OCI-LY7 (cell line): ENCODE measurements at regions not wholly inside any gene's neighbourhood (a gene's known extent, or its start where the extent isn't known, plus 50 kb on each side); places are given as distances from the start of the nearest gene placed in this dataset.

Experiments used
- BruUV-seq: library from RNA; stranded (reverse); fragments of 400-500 nt; replicated peaks from 2 replicates; lab custom pipeline; 2021; lab: Mats Ljungman, UMichigan
- CTCF ChIA-PET: fragments of 300-600 bp; sonication (Branson Sonifier 250); formaldehyde crosslinking; loops from one replicate; lab custom pipeline; 2022; ENCODE audit warnings: antibody characterized with exemption; ENCODE audit not compliant: unreplicated experiment; lab: Charles Lee
- POLR2A ChIA-PET: fragments of 300-600 bp; sonication (Branson Sonifier 250); formaldehyde crosslinking; loops from one replicate; lab custom pipeline; 2022; ENCODE audit warnings: antibody characterized with exemption; lab: Charles Lee
- DNase-seq: peaks from one replicate; pipeline ENCODE4 v3.0.0-alpha.2; 2015; ENCODE audit warnings: low spot score
- H2AFZ ChIP-seq: fragments of 200-600 bp; sonication (generic), shearing (Covaris generic); 2 replicates; pipeline ENCODE4 v1.6.1; 2014; ENCODE audit warnings: mild to moderate bottlenecking, antibody characterized with exemption, low read length, moderate library complexity
- H3K27ac ChIP-seq: fragments of 200-600 bp; sonication (generic); 2 replicates; pipeline ENCODE4 v1.5.1; 2014; ENCODE audit warnings: mixed run types, low read depth, mild to moderate bottlenecking, moderate library complexity, low read length, inconsistent platforms; ENCODE audit not compliant: poor library complexity, severe bottlenecking
- H3K36me3 ChIP-seq: fragments of 200-600 bp; sonication (generic); 2 replicates; pipeline ENCODE4 v1.6.1; 2014; ENCODE audit warnings: mild to moderate bottlenecking, antibody characterized with exemption, low read length, moderate library complexity, mixed read lengths; ENCODE audit not compliant: insufficient read depth
- H3K4me1 ChIP-seq: fragments of 200-600 bp; sonication (generic); 2 replicates; pipeline ENCODE4 v1.5.1; 2014; ENCODE audit warnings: mild to moderate bottlenecking, low read length; ENCODE audit not compliant: insufficient read depth, poor library complexity, severe bottlenecking
- H3K4me2 ChIP-seq: fragments of 200-600 bp; sonication (generic); 2 replicates; pipeline ENCODE4 v1.6.1; 2014; ENCODE audit warnings: mild to moderate bottlenecking, low read length
- H3K4me3 ChIP-seq: fragments of 200-600 bp; sonication (generic); 2 replicates; pipeline ENCODE4 v1.5.1; 2014; ENCODE audit warnings: mild to moderate bottlenecking, low read depth, low read length; ENCODE audit not compliant: poor library complexity, severe bottlenecking
- H3K79me2 ChIP-seq: fragments of 200-600 bp; sonication (generic); 2 replicates; pipeline ENCODE4 v1.6.1; 2016; ENCODE audit warnings: low read depth, mild to moderate bottlenecking, low read length, moderate library complexity, mixed read lengths; ENCODE audit not compliant: insufficient read depth
- H3K9me2 ChIP-seq: fragments of 200-600 bp; sonication (generic); 2 replicates; pipeline ENCODE4 v1.6.1; 2016; ENCODE audit warnings: mild to moderate bottlenecking, low read length, mixed read lengths; ENCODE audit not compliant: insufficient read depth
- H3K9me3 ChIP-seq: fragments of 200-600 bp; sonication (generic); 2 replicates; pipeline ENCODE4 v1.6.1; 2014; ENCODE audit warnings: mild to moderate bottlenecking, mixed run types, low read length, mixed read lengths
- H4K20me1 ChIP-seq: fragments of 200-600 bp; sonication (generic); 2 replicates; pipeline ENCODE4 v1.6.1; 2014; ENCODE audit warnings: mild to moderate bottlenecking, antibody characterized with exemption, low read length, moderate library complexity, mixed read lengths; ENCODE audit not compliant: insufficient read depth
- EZH2phosphoT487 ChIP-seq: fragments of 200-600 bp; sonication (generic); IDR thresholded peaks from 2 replicates; pipeline ENCODE4 v1.6.1; 2018; ENCODE audit warnings: low read depth, borderline replicate concordance, mild to moderate bottlenecking, mixed run types, antibody characterized with exemption, low read length, moderate library complexity, mixed read lengths
- intact Hi-C: fragments of 100-400 bp; cut with micrococcal nuclease; formaldehyde crosslinking; loops from one replicate; pipeline ENCODE4 v1.10.0; 2022; ENCODE audit not compliant: unreplicated experiment
- TF ChIP-seq, protein P1 (sequence below): fragments of 200-600 bp; sonication (generic); conservative IDR thresholded peaks from 2 replicates; pipeline ENCODE4 v1.5.1; 2014; ENCODE audit warnings: mild to moderate bottlenecking, antibody characterized with exemption, low read length, moderate library complexity, mixed read lengths

DNA sequence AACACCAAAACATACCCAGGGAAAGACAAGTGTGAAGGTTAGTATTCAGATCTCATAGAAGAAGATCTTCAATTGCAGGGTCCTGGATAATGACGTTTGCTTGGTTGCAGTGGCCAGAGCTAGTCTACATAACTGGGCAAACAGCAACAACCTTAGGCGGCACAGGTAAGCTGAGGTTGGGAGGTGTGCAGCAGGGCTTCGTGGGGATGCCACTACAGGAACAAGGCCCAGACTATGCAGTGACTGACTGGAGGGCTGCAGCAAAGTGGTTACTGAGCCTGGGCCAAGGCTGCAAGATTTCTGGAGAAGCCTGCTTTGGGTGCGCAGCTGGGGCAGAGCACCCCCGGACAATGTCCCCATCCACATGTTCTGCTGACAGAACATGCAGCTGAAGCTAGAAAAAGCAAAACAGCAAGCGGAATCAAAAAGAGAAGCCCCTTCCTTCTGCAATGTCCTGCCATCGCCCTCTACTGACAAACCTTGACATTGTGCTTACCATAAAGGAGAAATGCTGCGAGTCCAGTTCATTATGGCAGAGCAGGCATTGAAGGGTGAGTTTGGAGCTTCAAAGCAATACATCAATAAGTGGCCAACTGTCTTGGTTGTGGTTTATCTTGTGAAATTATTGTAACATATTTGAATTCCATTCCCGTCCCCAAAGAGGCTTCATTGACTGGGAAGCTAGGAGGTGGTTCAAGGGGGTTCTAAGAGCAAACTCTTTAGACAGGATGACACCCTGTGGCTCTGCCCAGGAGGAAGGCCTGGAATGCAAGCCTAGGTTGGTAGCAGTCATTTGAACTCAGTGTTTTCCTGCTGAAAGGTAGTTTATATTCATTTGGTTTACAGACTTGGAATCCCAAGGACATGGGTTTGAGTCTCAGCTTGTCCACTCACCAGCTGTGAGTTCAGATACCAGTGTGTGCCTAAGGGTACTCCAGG is 217.0 kb downstream of the PDCD6IP start:
- H4K20me1 ChIP-seq = no peaks in the 10 kb centered on the region
- CTCF ChIA-PET = no interaction called here
- no peaks in the 10 kb centered on the region for H3K9me2 ChIP-seq
- no peak overlapping the region for H3K27ac ChIP-seq
- H3K36me3 ChIP-seq = 0 out of 2 replicates have a peak, but pooled peaks cover 7% of the 10 kb centered on the region
- BruUV-seq = no TSS peak
- no peak overlapping the region for H3K4me3 ChIP-seq
- peaks cover 59% of the 10 kb centered on the region for H3K4me1 ChIP-seq
- H3K9me3 ChIP-seq = peaks cover 7% of the 10 kb centered on the region; the same call in 1 of the 2 replicates
- peak; percentile 36 for DNase-seq
- POLR2A ChIA-PET = interaction anchor here (0.8 to 2.6 kb wide), 6 partner anchors 9 to 216 kb away, joined by 3 to 6 read pairs (median 4); partner anchors contain the start of gene PDCD6IP
- no peak overlapping the region for H3K4me2 ChIP-seq
- H2AFZ ChIP-seq = no peak overlapping the region; the same call in 1 of the 2 replicates
- H3K79me2 ChIP-seq = no peaks in the 10 kb centered on the region
- TF ChIP-seq EZH2phosphoT487 = no peak
- TF ChIP-seq, protein P1, sequence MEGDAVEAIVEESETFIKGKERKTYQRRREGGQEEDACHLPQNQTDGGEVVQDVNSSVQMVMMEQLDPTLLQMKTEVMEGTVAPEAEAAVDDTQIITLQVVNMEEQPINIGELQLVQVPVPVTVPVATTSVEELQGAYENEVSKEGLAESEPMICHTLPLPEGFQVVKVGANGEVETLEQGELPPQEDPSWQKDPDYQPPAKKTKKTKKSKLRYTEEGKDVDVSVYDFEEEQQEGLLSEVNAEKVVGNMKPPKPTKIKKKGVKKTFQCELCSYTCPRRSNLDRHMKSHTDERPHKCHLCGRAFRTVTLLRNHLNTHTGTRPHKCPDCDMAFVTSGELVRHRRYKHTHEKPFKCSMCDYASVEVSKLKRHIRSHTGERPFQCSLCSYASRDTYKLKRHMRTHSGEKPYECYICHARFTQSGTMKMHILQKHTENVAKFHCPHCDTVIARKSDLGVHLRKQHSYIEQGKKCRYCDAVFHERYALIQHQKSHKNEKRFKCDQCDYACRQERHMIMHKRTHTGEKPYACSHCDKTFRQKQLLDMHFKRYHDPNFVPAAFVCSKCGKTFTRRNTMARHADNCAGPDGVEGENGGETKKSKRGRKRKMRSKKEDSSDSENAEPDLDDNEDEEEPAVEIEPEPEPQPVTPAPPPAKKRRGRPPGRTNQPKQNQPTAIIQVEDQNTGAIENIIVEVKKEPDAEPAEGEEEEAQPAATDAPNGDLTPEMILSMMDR = peak; percentile 75
- intact Hi-C loops = loop anchor here (10.0 kb wide), 2 partner anchors 131 to 1649 kb away; no protein-coding TSS in a partner anchor

DNA sequence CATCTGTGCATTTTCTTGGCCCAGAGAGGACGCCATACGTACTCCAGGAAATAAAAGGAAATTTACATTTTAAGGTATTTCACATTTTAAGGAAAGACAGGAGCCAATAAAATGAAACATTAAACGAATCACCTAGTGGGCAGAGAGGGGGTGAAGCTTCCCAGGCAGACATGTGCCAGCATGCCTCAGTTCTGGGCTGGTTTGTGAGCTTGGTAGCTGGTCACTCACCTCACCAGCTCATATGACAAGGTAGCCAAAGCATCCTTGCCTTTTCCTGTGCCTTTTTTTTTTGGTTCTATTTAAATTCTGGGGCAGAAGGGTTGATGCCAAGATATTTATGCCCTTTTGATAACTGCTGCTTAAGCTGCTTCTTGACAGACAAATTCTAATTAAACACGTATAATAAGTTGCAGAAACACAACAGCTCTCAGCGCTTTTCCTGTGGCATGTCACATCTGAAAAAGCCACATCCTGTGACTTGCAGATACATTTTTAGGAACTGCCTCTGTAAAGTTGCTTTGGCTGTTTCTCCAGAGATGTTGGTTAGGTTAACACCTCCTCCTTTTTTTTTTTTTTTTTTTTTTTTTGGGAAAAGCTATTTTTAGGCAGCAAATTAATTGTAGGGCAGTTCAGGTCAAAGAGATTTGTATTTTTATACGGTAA is 218.6 kb downstream of the PDCD6IP start:
- H4K20me1 ChIP-seq = no peaks in the 10 kb centered on the region
- peak overlapping the region; percentile 29 for H3K4me3 ChIP-seq
- intact Hi-C loops = loop anchor here (10.0 kb wide), 2 partner anchors 132 to 1648 kb away; no protein-coding TSS in a partner anchor
- H3K4me2 ChIP-seq = peak overlapping the region; percentile 74
- peak overlapping the region; percentile 97 for H3K27ac ChIP-seq
- DNase-seq = peak; percentile 84
- ChIA-PET POLR2A (interaction anchor here (0.5 to 2.6 kb wide), 8 partner anchors 9 to 330 kb away, joined by 3 to 9 read pairs (median 4); no protein-coding TSS in a partner anchor), CTCF (no interaction called here)
- peak overlapping the region; percentile 84; the same call in 1 of the 2 replicates for H2AFZ ChIP-seq
- peaks cover 67% of the 10 kb centered on the region for H3K4me1 ChIP-seq
- H3K9me2 ChIP-seq = no peaks in the 10 kb centered on the region
- peaks cover 9% of the 10 kb centered on the region; the same call in 1 of the 2 replicates for H3K9me3 ChIP-seq
- H3K36me3 ChIP-seq = 0 out of 2 replicates have a peak, but pooled peaks cover 7% of the 10 kb centered on the region
- no peak for TF ChIP-seq EZH2phosphoT487
- TF ChIP-seq, protein P1 = no peak
- H3K79me2 ChIP-seq = no peaks in the 10 kb centered on the region
- BruUV-seq = no TSS peak
